HepG2 (cell line): ENCODE measurements at regions not wholly inside any gene's neighbourhood (a gene's known extent, or its start where the extent isn't known, plus 50 kb on each side); places are given as distances from the start of the nearest gene placed in this dataset.

Experiments
- CBX2 ChIP-seq, 2 experiments: fragments of 200-600 bp in 1 of 2; sonication (generic); formaldehyde crosslinking in 1 of 2; IDR thresholded peaks; 2 replicates each; pipeline versions ENCODE4 v1.7.0 to v1.8.1; 2018 to 2022; ENCODE audit warnings: low read depth in 2 of 2, low read length in 1 of 2, mild to moderate bottlenecking in 1 of 2, missing genetic modification reagents in 1 of 2
- EP300 ChIP-seq, 3 experiments: sonication (generic) in 1 of 3; formaldehyde crosslinking in 1 of 3; IDR thresholded peaks; 2 replicates each; pipeline versions ENCODE4 v1.5.1 to v1.6.1; 2011 to 2020; ENCODE audit warnings: low read depth in 2 of 3, low read length in 2 of 3, borderline replicate concordance in 1 of 3, improper control_type of control experiment in 1 of 3, mild to moderate bottlenecking in 1 of 3, missing genetic modification reagents in 1 of 3, moderate library complexity in 1 of 3
- KDM5A ChIP-seq: fragments of 200-600 bp; sonication (generic); IDR thresholded peaks from 2 replicates; pipeline ENCODE4 v1.7.0; 2018; ENCODE audit warnings: antibody characterized with exemption, mild to moderate bottlenecking, low read length, borderline replicate concordance
- NR2C2 ChIP-seq: sonication (generic); formaldehyde crosslinking; IDR thresholded peaks from 2 replicates; pipeline ENCODE4 v1.4.0; 2020; ENCODE audit warnings: missing genetic modification reagents, mild to moderate bottlenecking, moderate library complexity, borderline replicate concordance
- RCOR2 ChIP-seq: IDR thresholded peaks from 2 replicates; pipeline ENCODE4 v1.6.1; 2016; ENCODE audit warnings: missing biosample characterization, missing genetic modification reagents
- SSRP1 ChIP-seq: IDR thresholded peaks from 2 replicates; pipeline ENCODE4 v1.6.1; 2016; ENCODE audit warnings: control low read depth
- ZIK1 ChIP-seq: sonication (generic); formaldehyde crosslinking; IDR thresholded peaks from 2 replicates; pipeline ENCODE4 v1.5.0; 2020; ENCODE audit warnings: mild to moderate bottlenecking, low read depth, missing genetic modification reagents, borderline replicate concordance
- ZMYM2 ChIP-seq: sonication (generic); formaldehyde crosslinking; IDR thresholded peaks from 2 replicates; pipeline ENCODE4 v1.8.0; 2022; ENCODE audit warnings: mild to moderate bottlenecking, missing genetic modification reagents
- TF ChIP-seq, protein P1 (sequence below): IDR thresholded peaks from 2 replicates; pipeline ENCODE4 v1.6.1; 2016; ENCODE audit warnings: low read depth, borderline replicate concordance
- TF ChIP-seq, protein P2 (sequence below): sonication (generic); formaldehyde crosslinking; IDR thresholded peaks from 2 replicates; pipeline ENCODE4 v1.4.0; 2020; ENCODE audit warnings: missing genetic modification reagents, borderline replicate concordance

DNA sequence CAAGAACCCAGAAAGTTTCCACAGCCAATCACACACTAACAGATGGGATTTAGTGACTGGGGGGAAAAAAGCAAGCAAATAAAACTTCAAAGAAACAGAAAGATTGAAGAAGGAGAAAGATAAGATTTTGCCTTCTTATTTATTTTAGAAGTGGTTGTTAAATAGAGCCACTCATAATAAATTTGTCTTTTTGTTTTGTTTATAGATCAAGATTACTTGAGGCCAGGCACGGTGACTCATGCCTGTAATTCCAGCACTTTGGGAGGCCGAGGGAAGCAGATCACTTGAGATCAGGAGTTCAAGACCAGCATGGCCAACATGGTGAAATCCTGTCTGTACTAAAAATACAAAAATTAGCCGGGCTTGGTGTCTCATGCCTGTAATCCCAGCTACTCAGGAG, 94.9 kb upstream of the RANBP3L start (continued):
- TF ChIP-seq, protein P1, sequence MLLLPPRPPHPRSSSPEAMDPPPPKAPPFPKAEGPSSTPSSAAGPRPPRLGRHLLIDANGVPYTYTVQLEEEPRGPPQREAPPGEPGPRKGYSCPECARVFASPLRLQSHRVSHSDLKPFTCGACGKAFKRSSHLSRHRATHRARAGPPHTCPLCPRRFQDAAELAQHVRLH (CRISPR knock-in tag), result no peak
- TF ChIP-seq EP300 (IDR thresholded peaks at IDR 0.05; ENCODE audit: low read depth in 2 of 2, low read length in 2 of 2), result peak in 1 of 2 experiments; percentile 33; a peak in 1 of 4 replicates
- no peak for TF ChIP-seq EP300 (CRISPR knock-in tag; IDR thresholded peaks at IDR 0.05; ENCODE audit: borderline replicate concordance)
- no peak for TF ChIP-seq NR2C2 (CRISPR knock-in tag)
- TF ChIP-seq RCOR2 (CRISPR knock-in tag), result no peak
- no peak for TF ChIP-seq CBX2 (IDR thresholded peaks at IDR 0.05; ENCODE audit: low read depth, low read length)
- no peak for TF ChIP-seq CBX2 (CRISPR knock-in tag; IDR thresholded peaks at IDR 0.05; ENCODE audit: low read depth)
- TF ChIP-seq, protein P2, sequence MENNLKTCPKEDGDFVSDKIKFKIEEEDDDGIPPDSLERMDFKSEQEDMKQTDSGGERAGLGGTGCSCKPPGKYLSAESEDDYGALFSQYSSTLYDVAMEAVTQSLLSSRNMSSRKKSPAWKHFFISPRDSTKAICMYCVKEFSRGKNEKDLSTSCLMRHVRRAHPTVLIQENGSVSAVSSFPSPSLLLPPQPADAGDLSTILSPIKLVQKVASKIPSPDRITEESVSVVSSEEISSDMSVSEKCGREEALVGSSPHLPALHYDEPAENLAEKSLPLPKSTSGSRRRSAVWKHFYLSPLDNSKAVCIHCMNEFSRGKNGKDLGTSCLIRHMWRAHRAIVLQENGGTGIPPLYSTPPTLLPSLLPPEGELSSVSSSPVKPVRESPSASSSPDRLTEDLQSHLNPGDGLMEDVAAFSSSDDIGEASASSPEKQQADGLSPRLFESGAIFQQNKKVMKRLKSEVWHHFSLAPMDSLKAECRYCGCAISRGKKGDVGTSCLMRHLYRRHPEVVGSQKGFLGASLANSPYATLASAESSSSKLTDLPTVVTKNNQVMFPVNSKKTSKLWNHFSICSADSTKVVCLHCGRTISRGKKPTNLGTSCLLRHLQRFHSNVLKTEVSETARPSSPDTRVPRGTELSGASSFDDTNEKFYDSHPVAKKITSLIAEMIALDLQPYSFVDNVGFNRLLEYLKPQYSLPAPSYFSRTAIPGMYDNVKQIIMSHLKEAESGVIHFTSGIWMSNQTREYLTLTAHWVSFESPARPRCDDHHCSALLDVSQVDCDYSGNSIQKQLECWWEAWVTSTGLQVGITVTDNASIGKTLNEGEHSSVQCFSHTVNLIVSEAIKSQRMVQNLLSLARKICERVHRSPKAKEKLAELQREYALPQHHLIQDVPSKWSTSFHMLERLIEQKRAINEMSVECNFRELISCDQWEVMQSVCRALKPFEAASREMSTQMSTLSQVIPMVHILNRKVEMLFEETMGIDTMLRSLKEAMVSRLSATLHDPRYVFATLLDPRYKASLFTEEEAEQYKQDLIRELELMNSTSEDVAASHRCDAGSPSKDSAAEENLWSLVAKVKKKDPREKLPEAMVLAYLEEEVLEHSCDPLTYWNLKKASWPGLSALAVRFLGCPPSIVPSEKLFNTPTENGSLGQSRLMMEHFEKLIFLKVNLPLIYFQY (CRISPR knock-in tag), result no peak
- TF ChIP-seq SSRP1 (CRISPR knock-in tag), result no peak
- TF ChIP-seq KDM5A, result no peak
- no peak for TF ChIP-seq ZIK1 (CRISPR knock-in tag)
- TF ChIP-seq ZMYM2 (CRISPR knock-in tag), result no peak
